ENCODE measurements at regions not wholly inside any gene's neighbourhood (a gene's known extent, or its start where the extent isn't known, plus 50 kb on each side); places are given as distances from the start of the nearest gene placed in this dataset.

DNA sequence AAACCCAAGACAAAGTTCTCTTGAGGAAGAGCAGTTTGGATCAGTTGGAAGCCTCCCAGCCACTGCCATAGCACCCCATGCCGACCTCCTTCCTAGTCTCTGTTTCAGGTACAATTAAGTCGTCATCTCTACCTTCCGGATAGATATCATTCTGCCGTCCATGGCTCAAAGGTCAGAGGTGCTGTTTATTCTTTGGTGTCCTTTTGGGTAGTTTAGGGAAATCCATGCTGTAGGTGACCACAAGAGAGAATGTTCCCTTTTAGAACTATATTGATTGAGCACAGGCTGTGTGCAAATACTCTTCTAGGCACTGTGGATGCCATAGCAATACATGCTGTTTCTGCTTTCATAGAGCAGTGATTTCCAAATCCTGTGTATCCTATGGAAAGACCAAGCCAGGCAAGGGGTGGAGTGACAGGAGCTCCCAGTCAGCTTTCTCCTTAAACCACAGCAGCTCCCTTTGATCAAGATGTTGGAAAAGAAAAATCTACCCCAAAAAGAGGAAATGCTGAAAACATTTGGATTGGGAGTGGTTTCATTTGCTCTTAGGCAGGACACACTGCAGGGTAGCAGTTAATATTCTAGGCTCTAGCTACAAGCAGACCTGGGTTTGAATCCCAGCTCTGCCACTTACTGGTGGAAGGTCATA lies 127.9 kb downstream of the PALM2AKAP2 start:
- no peak for DNase-seq

DNA sequence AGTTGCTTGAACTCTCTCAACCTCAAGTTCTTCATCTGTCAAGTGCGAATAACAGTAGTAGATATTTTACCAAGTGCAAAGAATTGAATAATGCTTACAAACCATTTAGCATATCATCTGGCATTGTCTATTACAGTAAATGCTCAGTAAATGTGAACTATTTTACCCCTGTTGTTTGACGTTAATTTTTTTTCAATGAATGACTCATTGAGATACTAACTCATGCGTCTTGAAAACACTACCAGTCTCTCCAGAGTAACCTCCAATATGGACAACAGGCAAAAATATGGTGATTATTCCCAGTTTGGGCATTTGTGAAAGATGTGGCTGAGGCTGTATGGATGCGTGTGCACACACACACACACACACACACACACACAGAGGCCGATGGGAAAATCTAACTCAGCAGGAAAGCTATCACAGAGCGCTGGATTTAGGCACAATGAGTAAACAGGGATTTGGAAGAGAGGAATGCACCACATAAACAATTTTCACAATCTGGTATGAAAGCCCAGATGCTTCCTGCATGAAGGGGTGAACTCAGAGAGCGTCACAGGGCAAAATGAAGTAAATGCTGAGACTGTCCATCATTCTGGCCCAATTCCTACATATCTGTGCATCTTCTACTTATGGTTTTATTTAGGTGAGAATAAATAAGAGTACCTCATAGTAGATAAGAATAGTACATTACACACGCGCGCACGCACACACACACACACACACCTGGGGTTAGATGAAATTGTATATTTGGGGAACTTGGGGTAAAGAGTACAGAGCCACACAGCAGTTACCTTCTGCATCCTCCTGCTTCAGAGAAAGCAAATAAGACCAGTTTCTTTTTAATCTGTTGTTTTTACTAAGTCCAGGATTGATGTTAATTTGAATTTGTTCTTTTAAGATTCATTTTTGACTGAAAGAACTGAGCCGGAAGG lies 128.7 kb downstream of the PALM2AKAP2 start:
- ATAC-seq (ENCODE audit: poor library complexity) (no peak), DNase-seq (no peak)
- intact Hi-C loops (cut with DNase I) = loop anchor here (10.0 kb wide), 1 partner anchor 306 kb away; no protein-coding TSS in a partner anchor

More for the DNA sequence above, 127.9 kb downstream of the PALM2AKAP2 start:
- ATAC-seq (ENCODE audit: poor library complexity) = no peak
- intact Hi-C loops (cut with DNase I) = loop anchor here (10.0 kb wide), 1 partner anchor 307 kb away; no protein-coding TSS in a partner anchor

DNA sequence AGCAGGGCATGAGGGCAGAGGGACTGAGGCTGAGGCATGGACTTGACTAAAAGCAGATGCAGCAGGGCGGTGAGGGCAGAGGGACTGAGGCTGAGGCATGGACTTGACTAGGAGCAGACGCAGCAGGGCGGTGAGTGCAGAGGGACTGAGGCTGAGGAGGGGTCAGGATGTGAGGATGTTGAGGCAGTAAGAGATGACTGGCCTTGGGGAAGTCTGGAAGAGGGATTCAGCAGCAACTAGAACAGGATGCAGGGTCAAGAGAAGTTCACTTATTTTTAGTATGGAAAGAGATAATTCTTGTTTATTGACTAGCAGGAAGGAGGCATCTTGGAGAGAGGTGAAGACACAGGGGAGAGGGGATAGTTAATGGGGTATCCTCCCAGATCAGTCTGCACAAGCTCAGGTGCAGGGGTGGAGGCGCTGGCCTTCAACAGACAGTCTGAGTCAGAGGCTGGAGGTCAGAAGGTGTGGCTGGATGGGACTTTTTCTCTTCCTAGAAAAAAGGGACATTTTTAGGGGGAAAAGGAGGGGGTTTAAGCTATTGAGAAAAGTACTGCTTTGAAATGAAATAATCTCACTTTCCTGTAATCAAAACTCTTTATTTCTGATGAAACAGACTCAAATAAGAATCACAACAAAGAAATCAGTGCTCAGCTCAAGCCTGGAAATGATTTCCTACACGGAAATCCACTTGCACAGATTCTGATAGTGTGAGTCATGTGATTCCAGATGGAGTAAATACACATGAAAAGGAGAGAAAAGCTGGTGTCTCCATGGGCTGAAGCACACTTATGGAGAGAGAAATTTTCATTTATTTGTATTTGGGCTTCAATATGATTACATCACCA lies 130.9 kb downstream of the PALM2AKAP2 start:
- no peak for ATAC-seq (ENCODE audit: poor library complexity)
- DNase-seq = no peak
- intact Hi-C loops (cut with DNase I) = loop anchor here (5.0 kb wide), 1 partner anchor 151 kb away; no protein-coding TSS in a partner anchor

DNA sequence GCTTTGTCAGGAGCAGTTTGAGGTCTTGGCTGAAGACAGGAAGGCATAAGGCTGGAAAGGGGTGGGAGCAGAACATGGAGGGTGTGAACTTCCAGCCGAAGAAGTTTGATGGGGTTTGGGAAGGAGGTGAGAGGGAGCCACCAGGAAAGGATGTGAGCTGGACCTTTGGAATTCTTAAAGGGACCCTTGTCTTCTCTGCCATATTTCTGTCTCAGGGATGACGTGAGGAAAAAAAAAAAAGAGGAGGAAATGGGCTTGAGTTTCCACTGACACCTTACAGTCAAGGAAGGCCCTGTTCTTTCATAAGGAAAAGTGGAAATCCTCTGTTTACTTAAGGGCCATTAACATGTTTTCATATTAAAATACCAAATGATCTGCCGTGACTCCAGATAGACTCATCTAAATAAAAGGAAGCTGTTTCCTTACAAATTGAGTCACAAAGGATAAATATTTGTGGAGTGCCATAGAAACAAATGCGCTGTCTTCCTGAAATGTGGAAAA lies 132.1 kb downstream of the PALM2AKAP2 start:
- intact Hi-C loops (cut with DNase I) = loop anchor here (5.0 kb wide), 1 partner anchor 150 kb away; no protein-coding TSS in a partner anchor
- DNase-seq = no peak
- no peak for ATAC-seq (ENCODE audit: poor library complexity)

DNA sequence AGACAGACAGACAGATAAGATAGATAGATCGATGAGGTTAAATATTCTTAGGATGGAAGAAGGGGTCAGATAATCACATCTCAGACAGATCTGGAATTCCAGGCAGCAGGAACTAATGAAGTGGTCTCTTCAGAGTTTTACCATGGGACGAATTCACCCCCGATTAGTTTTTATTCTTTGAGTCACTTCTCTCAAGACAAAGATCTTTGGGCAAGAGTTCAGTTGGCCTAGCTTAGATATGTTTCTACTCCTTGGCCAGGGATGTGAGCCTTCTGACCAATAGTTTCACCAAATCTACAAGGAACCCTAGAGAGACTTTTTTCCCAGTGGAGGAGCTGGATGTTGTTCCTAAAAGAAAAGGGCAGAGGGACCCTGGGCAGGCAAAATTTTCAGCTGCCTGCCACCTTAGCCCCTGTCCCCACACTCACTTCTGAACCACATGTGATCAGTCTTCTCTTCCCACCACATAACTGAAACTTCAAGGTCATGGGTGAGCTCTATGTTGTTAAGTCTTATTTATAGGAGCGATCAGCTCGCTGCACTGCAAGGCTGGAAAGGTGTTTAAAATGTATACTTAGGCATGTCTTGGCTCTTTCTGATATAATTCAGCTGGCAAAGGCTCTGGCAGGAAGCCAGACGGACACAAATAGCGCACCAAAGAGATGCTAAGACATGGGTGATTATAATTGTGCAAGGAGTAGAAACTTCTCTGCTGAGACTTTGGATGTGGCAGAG lies 132.9 kb downstream of the PALM2AKAP2 start:
- DNase-seq (no peak), ATAC-seq (ENCODE audit: poor library complexity) (no peak)
- intact Hi-C loops (cut with DNase I) = loop anchor here (5.0 kb wide), 1 partner anchor 149 kb away; no protein-coding TSS in a partner anchor

DNA sequence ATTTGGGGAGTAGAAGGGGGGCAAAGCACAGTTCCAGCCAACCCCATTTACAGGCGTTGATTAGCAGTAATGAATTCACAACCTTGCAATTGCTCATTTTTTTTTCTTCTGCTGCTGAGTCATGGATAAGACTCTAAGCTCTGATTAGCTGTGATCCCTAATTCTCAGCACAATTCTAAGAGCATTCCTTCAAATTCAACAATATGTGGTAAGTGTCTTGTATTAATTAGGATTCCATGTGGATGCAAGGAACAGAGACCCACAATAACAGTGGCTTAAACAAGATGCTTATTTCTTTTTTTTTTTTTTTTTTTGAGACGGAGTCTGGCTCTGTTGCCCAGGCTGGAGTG lies 133.4 kb downstream of the PALM2AKAP2 start:
- no peak for ATAC-seq (ENCODE audit: poor library complexity)
- no peak for DNase-seq
- intact Hi-C loops (cut with DNase I) = loop anchor here (5.0 kb wide), 1 partner anchor 149 kb away; no protein-coding TSS in a partner anchor

DNA sequence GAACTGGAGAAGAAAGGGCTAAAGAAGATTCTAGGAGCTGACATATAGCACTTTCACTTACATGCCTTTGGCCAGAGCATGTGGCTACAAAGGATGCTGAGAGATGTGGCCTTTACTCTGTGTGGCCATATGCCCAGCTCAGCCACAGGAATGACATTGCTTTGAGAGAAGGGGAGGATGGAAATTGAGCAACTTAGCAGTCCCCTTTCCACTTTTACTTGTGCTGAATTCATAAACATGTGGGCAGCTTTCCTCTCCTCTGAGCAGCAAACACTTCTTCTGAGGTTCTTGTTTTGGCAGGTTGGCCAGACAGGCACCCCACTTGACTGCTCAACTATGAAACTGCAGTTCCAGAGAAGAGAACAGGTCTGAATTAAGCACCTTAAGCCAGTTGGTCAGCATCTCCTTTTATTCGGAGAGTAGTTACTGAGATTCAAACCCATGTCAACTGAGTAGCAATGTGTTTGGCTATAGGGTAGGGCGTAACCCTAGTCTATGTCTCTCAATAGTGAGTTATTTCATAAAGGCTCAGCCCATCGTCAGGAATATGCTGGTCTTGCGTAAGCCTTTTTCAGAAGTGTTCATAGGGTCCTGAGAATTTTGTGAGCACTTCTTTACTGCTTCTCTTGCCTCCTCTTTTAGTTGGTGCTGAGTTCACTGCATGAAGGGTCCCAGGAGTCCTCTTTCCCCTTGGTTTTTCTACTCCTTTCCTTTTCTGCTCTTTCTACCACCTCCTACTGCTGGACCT lies 134.5 kb downstream of the PALM2AKAP2 start:
- intact Hi-C loops (cut with DNase I) = loop anchor here (5.0 kb wide), 1 partner anchor 148 kb away; no protein-coding TSS in a partner anchor
- ATAC-seq (ENCODE audit: poor library complexity) = no peak
- DNase-seq = no peak

DNA sequence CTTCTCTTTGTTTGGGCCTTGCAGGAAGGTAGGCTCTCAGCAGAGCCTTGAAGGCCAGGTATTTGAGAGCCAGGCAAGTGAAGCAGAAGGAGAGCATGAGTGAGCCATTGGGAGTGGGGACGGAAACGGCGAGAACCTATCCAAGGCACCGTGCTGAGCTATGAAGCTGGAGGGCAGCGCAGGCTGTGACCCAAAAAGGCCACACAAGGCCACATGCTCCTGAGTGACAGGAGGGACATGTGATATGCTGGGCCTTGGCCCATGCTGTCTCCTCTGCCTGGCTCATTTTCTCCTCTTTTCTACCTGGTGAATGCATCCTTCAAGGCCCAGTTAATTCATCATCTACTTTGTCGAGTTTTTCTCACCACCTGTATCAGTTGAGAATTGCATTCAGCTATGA lies 136.3 kb downstream of the PALM2AKAP2 start:
- intact Hi-C loops (cut with DNase I) = no loop called here
- DNase-seq (no peak), ATAC-seq (ENCODE audit: poor library complexity) (no peak)

DNA sequence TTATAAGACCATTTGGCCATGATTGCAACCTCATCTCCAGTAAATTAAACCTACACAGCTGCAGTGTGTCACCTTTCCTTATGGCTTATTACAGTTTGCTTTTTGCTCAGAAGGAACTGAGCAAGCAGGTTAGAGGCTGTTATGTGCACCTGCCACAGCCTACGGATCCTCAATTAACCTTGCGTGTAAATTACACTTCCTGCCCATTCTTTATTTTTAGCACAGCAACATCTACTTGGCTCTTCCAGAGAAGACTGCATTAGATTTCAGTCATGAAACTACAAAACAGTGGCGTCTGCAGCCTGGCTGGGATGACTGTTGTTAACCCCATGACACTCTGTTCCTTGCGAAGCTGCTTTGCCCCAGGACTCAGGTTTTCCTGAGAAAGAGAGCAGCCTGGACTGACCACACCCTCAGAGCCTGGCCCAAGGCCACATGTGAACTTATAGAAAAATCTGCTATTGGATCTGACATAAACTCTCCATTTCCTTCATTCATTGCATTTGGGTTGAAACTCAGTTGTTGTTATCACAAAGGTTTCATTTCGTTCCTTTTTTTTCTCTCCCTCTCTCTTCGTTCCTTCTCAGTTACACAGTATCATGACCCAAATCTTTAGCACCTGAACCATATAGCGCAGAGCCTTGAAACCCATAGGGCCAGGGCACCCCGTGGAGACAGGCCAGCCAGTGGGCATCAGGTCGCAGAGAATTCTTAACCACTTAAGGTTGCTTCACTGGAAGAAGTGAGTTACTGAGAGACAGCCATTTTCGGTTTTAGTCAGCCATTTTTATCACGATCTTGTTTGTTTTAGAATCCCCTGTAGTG lies 138.6 kb downstream of the PALM2AKAP2 start:
- ATAC-seq (ENCODE audit: poor library complexity) (peak; percentile 65), DNase-seq (no peak)
- intact Hi-C loops (cut with DNase I) = no loop called here

DNA sequence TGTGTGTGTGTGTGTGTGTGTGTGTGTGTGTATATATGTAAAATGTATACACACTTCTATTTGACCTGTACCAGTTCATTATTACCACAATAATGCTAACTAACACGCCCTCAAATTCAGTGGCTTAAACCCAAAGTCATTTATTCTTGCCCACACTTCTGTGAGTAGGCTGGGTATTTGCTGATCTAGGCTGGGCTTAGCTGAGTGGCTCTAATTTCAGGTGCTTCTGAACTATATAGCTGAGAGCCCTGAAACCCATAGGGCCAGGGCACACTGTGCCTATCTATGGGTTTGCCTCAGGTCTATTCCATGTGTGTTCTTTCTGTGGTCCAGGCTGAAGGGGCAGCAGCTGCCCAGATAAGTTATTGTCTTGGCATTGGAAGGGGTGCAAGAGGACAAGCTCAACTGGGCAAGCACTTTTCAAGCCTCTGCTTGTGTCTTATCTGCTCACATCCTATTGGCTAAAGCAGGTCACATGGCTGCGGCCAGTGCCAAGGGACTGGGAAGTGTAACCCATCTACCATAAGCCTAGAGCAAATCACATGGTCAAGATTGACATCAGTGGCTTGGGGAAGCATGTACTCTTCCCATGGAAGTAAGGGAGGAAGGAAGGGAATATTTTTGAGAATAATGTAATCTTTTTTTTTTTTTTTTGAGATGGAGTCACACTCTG lies 139.9 kb downstream of the PALM2AKAP2 start:
- intact Hi-C loops (cut with DNase I) = no loop called here
- ATAC-seq (ENCODE audit: poor library complexity) = no peak
- no peak for DNase-seq

DNA sequence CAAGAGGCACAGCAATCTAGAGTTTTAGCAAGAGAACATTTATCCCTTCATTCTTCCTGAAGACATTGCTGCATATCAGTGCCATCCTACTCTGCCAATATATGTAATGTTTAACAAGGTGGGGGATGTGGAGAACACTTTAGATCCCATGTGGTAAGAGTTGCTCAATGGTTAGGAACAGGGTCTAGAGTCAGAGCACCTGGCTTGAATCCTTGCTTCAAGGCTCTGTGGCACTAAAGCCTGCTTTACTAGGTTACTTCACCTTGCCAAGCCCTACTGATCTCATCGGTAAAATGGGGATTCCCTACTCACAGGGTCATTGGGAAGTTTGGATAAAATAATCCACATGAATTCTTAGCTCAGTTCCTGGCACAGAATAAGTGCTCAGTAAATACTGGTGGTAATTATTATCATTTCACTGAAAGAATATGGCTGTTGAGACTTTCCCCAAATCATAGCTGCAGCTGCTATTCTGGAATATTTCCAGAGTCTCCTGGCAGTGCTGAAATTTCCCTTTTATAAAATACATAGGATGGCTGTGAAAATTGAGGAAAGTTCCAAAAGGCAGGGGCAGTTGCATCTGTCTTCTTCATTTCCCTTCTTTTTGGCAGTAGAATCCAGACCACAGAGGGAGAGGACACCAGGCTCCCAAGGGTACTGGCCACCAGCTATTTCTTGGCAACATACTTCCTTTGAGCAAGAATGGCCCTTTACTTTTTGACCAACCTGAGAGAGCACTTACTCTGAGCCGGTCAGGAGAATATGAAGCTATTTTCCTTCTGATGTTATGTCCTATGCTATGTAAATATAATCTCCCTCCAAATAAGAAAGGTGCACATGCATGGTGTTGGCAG lies 142.8 kb downstream of the PALM2AKAP2 start:
- DNase-seq (no peak), ATAC-seq (ENCODE audit: poor library complexity) (no peak)
- intact Hi-C loops (cut with DNase I) = no loop called here

DNA sequence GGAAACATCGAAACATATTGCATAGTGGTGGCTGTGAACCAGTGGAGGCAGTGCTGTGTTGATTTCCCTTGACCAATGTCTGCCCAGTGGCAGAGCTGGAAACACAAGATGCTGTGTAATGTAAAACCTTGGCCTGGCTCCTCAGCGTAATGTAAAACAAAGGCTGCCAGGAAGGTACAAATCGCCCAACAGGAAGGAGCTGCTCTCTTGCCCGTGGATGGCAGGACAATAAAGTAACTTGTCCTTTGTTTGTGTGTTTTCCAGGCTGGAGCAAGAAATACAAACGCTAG lies 143.4 kb downstream of the PALM2AKAP2 start:
- ATAC-seq (ENCODE audit: poor library complexity) (no peak), DNase-seq (no peak)
- intact Hi-C loops (cut with DNase I) = no loop called here

DNA sequence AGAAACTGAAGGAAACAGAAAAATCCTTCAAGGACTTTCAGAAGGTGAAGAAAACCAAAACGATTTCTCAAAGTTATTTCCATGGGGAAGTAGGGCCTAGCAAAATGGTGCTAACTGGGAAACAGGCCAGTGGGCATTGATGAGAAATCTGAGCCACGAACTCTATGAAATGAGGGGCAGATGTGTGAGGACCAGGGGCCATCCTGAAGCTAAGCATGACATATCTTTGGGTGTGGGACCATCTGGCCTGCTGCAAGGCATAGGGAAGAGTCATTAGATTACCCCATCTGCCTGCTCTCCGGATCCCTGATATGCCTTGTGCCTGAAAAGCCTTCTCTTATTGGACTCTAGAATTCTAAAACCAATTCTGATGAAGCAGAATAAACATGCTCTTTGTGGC lies 143.8 kb downstream of the PALM2AKAP2 start:
- intact Hi-C loops (cut with DNase I) = no loop called here
- DNase-seq (no peak), ATAC-seq (ENCODE audit: poor library complexity) (no peak)

DNA sequence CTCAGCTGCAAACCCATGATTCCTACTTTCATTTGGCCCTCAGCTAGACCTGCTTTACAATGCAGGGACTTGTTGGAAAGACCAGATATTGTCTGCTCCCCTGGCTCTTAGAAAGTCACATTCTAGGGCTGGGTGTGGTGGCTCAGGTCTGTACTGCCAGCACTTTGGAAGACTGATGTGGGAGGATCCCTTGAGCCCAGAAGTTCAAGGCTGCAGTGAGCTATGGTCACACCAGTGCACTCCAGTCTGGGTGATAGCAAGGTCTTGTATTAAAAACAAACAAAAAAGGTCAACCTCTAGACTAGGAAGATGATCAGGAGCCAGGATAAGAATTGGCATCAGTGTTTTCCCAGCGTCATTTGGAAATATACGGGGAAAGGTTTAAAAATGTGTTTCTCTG lies 145.8 kb downstream of the PALM2AKAP2 start:
- intact Hi-C loops (cut with DNase I) = no loop called here
- DNase-seq = no peak
- ATAC-seq (ENCODE audit: poor library complexity) = no peak

DNA sequence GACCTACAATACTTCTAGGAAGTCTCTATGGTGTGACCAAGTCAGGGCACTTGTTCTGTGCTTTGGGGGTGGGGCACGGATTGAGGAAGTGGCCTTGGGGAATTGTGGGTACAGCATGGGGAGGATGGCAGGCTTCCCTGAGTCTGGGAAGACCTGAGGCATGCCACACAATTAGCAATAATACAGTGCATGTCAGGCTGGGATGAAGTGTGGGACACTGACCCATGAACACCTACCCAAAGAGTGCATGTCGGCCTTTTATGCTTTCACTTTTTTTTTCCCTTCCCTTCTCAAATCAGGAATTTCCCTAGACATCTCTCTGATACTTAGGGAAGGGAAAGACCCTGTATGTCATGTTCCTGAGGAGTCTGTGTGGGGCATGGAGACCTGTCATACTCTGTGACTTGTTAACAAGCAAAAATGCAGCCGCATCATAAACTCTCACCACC lies 146.4 kb downstream of the PALM2AKAP2 start:
- ATAC-seq (ENCODE audit: poor library complexity) (peak; percentile 31), DNase-seq (no peak)
- intact Hi-C loops (cut with DNase I) = no loop called here

Measured in Right ventricle myocardium superior (tissue), 1 donor.